ENCODE measurements at regions not wholly inside any gene's neighbourhood (a gene's known extent, or its start where the extent isn't known, plus 50 kb on each side); places are given as distances from the start of the nearest gene placed in this dataset.
"Not testable (repeated sequence)": the region's sequence is repeated elsewhere in the genome, so short reads cannot be mapped to it uniquely, and the experiment has no call there.

- no peak for DNase-seq
Measured at GRCh38 chr10:131033166-131034085, 278.1 kb downstream of the TCERG1L start.

- DNase-seq: no peak
Measured at GRCh38 chr10:131034451-131034850, 277.1 kb downstream of the TCERG1L start.

GRCh38 chr10:131035779-131036178 lies 275.7 kb downstream of the TCERG1L start:
- no peak for DNase-seq

DNA sequence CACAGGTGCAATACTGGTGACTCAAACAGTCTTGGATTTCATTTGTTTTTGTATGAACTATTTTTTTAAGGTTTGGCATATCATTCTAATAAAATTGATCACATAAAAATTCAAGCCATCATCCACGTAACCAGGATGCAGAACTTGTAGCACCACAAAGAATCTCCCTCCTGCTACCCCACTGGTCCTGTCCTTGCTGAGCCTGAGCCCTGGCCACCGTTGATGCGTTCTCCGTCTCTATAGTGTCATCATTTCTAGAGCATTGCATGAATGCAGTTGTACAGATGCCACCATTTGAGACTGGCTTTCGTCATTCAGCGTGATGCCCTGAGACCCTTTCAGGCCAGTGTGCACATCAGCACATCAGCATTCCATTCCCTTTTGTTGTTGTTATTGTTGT lies 273.5 kb downstream of the TCERG1L start:
- DNase-seq: no peak

DNA sequence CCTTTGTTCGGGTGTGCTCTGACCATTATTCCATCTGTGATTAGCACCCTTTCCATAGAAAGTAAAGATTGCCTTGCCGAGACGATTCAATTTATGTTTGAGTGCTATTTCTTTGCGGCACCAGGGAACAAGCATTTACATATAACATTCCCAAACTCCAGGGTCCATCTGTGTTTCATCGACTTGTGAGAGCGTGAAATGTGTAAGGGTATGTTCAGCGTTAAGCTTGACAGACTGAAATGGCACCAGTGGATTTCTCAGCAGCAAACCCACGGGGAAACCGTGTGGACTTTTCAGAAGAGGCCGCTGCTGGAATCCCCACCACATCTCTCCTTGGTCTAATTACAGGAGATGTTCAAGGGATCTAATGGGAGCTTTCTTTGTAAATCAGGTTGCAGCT lies 270.5 kb downstream of the TCERG1L start:
- DNase-seq: no peak

GRCh38 chr10:131041441-131041840 lies 270.1 kb downstream of the TCERG1L start:
- DNase-seq: no peak

GRCh38 chr10:131042015-131042414 lies 269.5 kb downstream of the TCERG1L start:
- not testable (repeated sequence) for DNase-seq
